ENCODE measurements at regions not wholly inside any gene's neighbourhood (a gene's known extent, or its start where the extent isn't known, plus 50 kb on each side); places are given as distances from the start of the nearest gene placed in this dataset.

DNA sequence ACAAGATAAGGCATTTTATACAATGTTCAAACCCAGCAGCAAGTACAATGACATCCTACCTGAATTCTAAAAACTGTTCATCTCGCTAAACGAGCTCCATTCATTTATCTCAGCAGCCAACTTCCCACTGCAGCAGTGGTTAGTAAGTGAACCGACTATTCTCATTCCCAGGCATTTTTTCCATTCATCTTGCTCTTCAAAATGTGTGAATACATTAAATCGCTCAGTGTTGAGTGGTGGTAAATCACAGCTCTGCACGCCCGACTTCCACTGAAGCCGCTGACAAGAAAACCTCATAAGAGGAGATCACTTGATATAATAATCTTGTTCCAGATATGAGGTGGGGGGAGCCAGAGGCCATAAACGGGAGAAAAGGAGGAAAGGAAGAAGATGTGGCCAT is 746.2 kb upstream of the USP15 start:
- TF ChIP-seq, protein P1, sequence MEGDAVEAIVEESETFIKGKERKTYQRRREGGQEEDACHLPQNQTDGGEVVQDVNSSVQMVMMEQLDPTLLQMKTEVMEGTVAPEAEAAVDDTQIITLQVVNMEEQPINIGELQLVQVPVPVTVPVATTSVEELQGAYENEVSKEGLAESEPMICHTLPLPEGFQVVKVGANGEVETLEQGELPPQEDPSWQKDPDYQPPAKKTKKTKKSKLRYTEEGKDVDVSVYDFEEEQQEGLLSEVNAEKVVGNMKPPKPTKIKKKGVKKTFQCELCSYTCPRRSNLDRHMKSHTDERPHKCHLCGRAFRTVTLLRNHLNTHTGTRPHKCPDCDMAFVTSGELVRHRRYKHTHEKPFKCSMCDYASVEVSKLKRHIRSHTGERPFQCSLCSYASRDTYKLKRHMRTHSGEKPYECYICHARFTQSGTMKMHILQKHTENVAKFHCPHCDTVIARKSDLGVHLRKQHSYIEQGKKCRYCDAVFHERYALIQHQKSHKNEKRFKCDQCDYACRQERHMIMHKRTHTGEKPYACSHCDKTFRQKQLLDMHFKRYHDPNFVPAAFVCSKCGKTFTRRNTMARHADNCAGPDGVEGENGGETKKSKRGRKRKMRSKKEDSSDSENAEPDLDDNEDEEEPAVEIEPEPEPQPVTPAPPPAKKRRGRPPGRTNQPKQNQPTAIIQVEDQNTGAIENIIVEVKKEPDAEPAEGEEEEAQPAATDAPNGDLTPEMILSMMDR (IDR thresholded peaks at IDR 0.05; ENCODE audit: low read depth, low read length, missing input control): no peak
- TF ChIP-seq, protein P2, sequence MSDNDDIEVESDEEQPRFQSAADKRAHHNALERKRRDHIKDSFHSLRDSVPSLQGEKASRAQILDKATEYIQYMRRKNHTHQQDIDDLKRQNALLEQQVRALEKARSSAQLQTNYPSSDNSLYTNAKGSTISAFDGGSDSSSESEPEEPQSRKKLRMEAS (IDR thresholded peaks at IDR 0.05): no peak
- TF ChIP-seq YY1 (IDR thresholded peaks at IDR 0.05): no peak
- no peak for TF ChIP-seq GABPA (IDR thresholded peaks at IDR 0.05 in 1 of 2, conservative IDR thresholded peaks at IDR 0.05 in 1 of 2)
- no peak for TF ChIP-seq FOXA1 (IDR thresholded peaks at IDR 0.05)
- no peak for TF ChIP-seq RAD21 (IDR thresholded peaks at IDR 0.05)
- TF ChIP-seq TAF1 (conservative IDR thresholded peaks at IDR 0.05): no peak
- no peak for TF ChIP-seq EGR1 (IDR thresholded peaks at IDR 0.05; ENCODE audit: low read depth in 2 of 2)
- TF ChIP-seq HNF4G (IDR thresholded peaks at IDR 0.05): no peak
- TF ChIP-seq SP1 (IDR thresholded peaks at IDR 0.05): no peak
- TF ChIP-seq, protein P3, sequence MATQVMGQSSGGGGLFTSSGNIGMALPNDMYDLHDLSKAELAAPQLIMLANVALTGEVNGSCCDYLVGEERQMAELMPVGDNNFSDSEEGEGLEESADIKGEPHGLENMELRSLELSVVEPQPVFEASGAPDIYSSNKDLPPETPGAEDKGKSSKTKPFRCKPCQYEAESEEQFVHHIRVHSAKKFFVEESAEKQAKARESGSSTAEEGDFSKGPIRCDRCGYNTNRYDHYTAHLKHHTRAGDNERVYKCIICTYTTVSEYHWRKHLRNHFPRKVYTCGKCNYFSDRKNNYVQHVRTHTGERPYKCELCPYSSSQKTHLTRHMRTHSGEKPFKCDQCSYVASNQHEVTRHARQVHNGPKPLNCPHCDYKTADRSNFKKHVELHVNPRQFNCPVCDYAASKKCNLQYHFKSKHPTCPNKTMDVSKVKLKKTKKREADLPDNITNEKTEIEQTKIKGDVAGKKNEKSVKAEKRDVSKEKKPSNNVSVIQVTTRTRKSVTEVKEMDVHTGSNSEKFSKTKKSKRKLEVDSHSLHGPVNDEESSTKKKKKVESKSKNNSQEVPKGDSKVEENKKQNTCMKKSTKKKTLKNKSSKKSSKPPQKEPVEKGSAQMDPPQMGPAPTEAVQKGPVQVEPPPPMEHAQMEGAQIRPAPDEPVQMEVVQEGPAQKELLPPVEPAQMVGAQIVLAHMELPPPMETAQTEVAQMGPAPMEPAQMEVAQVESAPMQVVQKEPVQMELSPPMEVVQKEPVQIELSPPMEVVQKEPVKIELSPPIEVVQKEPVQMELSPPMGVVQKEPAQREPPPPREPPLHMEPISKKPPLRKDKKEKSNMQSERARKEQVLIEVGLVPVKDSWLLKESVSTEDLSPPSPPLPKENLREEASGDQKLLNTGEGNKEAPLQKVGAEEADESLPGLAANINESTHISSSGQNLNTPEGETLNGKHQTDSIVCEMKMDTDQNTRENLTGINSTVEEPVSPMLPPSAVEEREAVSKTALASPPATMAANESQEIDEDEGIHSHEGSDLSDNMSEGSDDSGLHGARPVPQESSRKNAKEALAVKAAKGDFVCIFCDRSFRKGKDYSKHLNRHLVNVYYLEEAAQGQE (IDR thresholded peaks at IDR 0.05): no peak
- TF ChIP-seq RXRA (IDR thresholded peaks at IDR 0.05): no peak
